Esophagus squamous epithelium (tissue), 5 donors: ENCODE measurements at regions not wholly inside any gene's neighbourhood (a gene's known extent, or its start where the extent isn't known, plus 50 kb on each side); places are given as distances from the start of the nearest gene placed in this dataset.

Experiments
- DNase-seq: peaks from one replicate; lab custom pipeline; 2025; lab: John Stamatoyannopoulos, UW
- H3K27ac ChIP-seq, 4 donors: fragments of 200-600 bp; sonication (generic); one replicate each; pipeline ENCODE4 v1.5.1; 2016 to 2019; ENCODE audit warnings: mild to moderate bottlenecking in 1 of 4
- H3K27me3 ChIP-seq, 4 donors: fragments of 200-600 bp; sonication (generic); 1 replicate in 3 of 4; 2 replicates in 1 of 4; pipeline versions ENCODE4 v1.5.1 to v1.6.0; 2017 to 2021; ENCODE audit warnings: antibody characterized with exemption in 1 of 4
- H3K36me3 ChIP-seq, 3 donors: fragments of 200-600 bp; sonication (generic); one replicate each; pipeline ENCODE4 v1.5.1; 2016 to 2019
- H3K4me1 ChIP-seq, 3 donors: fragments of 200-600 bp; sonication (generic); one replicate each; pipeline ENCODE4 v1.5.1; 2017 to 2019
- H3K4me3 ChIP-seq, 4 donors: fragments of 200-600 bp; sonication (generic); 1 replicate in 3 of 4; 2 replicates in 1 of 4; pipeline ENCODE4 v1.5.1; 2016 to 2019; ENCODE audit warnings: mild to moderate bottlenecking in 2 of 4, moderate library complexity in 1 of 4
- H3K9me3 ChIP-seq, 3 donors: fragments of 200-600 bp; sonication (generic); one replicate each; pipeline ENCODE4 v1.5.1; 2016 to 2019
- CTCF ChIP-seq, 6 experiments: fragments of 450-650 bp in 4 of 6; fragments of 200-600 bp in 2 of 6; sonication (generic) in 2 of 6; IDR thresholded peaks; one replicate each; pipeline ENCODE4 v1.5.1; 2016 to 2019; ENCODE audit warnings: antibody characterized with exemption in 6 of 6, mild to moderate bottlenecking in 4 of 6, moderate library complexity in 4 of 6
- POLR2A ChIP-seq, 4 donors: fragments of 450-650 bp; IDR thresholded peaks; one replicate each; pipeline ENCODE4 v1.6.1; 2017; ENCODE audit warnings: antibody characterized with exemption in 4 of 4, mild to moderate bottlenecking in 4 of 4, moderate library complexity in 3 of 4
- WGBS, 2 donors: methylation state at CpG; one replicate each; pipeline ENCODE4 v1.1.5; 2018; 5-methylcytosine and 5-hydroxymethylcytosine counted together
- intact Hi-C: fragments of 100-400 bp; cut with DNase I; formaldehyde crosslinking; loops from one replicate; pipeline ENCODE4 v1.15.0; 2022
- donor health status: DM: yes; HTN: yes; CAD: no.

- Histone ChIP-seq H3K27ac (no peak overlapping the region), H3K36me3 (no peaks in the 10 kb centered on the region), H3K9me3 (peaks cover 0 to 8% (median 2%) of the 10 kb centered on the region in 3 donors), H3K4me1 (no peaks in the 10 kb centered on the region), H3K27me3 (peaks cover 0 to 45% (median 0%) of the 10 kb centered on the region in 4 donors), H3K4me3 (no peak overlapping the region)
- TF ChIP-seq POLR2A (IDR thresholded peaks at IDR 0.05) = no peak
- no peak for TF ChIP-seq CTCF (IDR thresholded peaks at IDR 0.05)
- DNase-seq = no peak
- WGBS, 2 donors = 65 to 70% methylated on average over 3 to 4 of the region's 4 CpGs
- intact Hi-C loops = no loop called here
Measured at GRCh38 chr22:27087051-27087450, 429.7 kb downstream of the MIAT start.

GRCh38 chr22:27088026-27088425, 430.6 kb downstream of the MIAT start:
- TF ChIP-seq CTCF (IDR thresholded peaks at IDR 0.05) (no peak), POLR2A (IDR thresholded peaks at IDR 0.05) (no peak)
- H3K36me3 ChIP-seq = no peaks in the 10 kb centered on the region
- WGBS, 2 donors = 0% methylated on average over 1 of the region's 1 CpG; no CpG with 5 or more reads in 1 of the 2 donors
- no peak overlapping the region for H3K27ac ChIP-seq
- H3K4me3 ChIP-seq = no peak overlapping the region
- peaks cover 0 to 45% (median 0%) of the 10 kb centered on the region in 4 donors for H3K27me3 ChIP-seq
- intact Hi-C loops = no loop called here
- DNase-seq = no peak
- H3K4me1 ChIP-seq = no peaks in the 10 kb centered on the region
- peaks cover 0 to 8% (median 2%) of the 10 kb centered on the region in 3 donors for H3K9me3 ChIP-seq

DNA sequence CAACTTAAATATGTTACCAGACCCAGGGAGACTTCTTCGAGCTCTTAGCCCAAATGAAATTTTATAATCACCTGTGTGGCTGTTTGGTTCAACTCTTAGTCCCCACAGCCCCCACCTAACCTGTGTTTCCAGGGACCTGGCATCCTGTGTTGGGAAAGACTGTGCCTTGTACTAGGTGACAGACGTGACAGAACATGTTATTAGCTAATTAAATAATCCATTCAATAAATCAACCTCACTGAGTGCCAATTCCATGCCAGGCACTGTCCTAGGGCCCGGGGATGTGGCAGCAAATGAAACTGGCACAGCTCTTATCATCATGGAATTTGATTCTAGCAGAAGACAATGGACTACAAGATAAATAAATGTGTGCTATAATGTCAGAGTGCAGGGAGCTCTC, 431.9 kb downstream of the MIAT start:
- peaks cover 0 to 45% (median 0%) of the 10 kb centered on the region in 4 donors for H3K27me3 ChIP-seq
- H3K27ac ChIP-seq = no peak overlapping the region
- TF ChIP-seq POLR2A (IDR thresholded peaks at IDR 0.05) (no peak), CTCF (IDR thresholded peaks at IDR 0.05) (no peak)
- peaks cover 0 to 3% (median 0%) of the 10 kb centered on the region in 3 donors for H3K4me1 ChIP-seq
- no peak overlapping the region for H3K4me3 ChIP-seq
- H3K9me3 ChIP-seq = peaks cover 0 to 8% (median 2%) of the 10 kb centered on the region in 3 donors
- intact Hi-C loops = no loop called here
- no peak for DNase-seq
- no peaks in the 10 kb centered on the region for H3K36me3 ChIP-seq
- WGBS, 2 donors = 24 to 33% methylated on average over 3 of the region's 3 CpGs

DNA sequence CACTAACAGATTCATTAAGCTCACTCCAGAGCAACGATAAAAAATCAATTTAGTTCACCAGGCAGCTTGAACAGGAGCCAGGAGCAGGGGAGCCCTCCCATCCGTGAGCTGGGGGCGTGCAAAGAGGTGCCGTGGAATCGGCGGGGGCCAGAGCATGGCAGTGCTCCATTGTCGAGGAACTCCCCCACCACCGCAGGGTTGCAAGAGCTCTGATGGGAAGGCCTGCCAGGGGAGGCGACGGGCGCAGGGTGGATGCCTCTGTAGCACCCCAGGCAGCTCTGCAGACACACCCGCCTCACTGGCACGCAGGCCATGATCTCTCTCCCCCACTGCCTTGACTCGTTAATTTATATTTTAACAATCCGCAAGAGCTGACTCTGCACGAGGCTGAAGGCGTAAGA, 433.2 kb downstream of the MIAT start:
- Histone ChIP-seq H3K4me1 (peaks cover 0 to 3% (median 0%) of the 10 kb centered on the region in 3 donors), H3K9me3 (peaks cover 0 to 8% (median 2%) of the 10 kb centered on the region in 3 donors), H3K4me3 (no peak overlapping the region), H3K27me3 (peaks cover 0 to 39% (median 0%) of the 10 kb centered on the region in 4 donors), H3K27ac (no peak overlapping the region), H3K36me3 (no peaks in the 10 kb centered on the region)
- 77 to 82% methylated on average over 5 to 15 of the region's 17 CpGs for WGBS, 2 donors
- DNase-seq = no peak
- intact Hi-C loops = loop anchor here (10.0 kb wide), 1 partner anchor 104 kb away; no protein-coding TSS in a partner anchor
- TF ChIP-seq CTCF (IDR thresholded peaks at IDR 0.05) = no peak
- TF ChIP-seq POLR2A (IDR thresholded peaks at IDR 0.05) = no peak

DNA sequence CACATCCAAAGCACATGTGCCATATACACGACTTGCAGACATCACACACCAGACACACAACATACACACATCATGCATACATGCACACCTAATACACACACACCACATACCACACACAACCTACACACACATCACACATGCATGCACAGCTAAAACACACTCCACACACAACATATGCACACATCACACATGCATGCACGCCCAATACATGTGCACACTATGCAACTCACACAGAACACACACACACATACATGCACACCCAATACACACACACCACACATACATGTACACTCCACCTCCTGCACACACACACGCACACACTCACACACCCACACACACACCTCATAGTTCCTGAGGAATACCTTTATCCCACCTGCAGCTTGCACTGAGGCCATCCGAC, 436.0 kb downstream of the MIAT start:
- Histone ChIP-seq H3K4me3 (no peak overlapping the region), H3K36me3 (no peaks in the 10 kb centered on the region), H3K4me1 (peaks cover 0 to 3% (median 0%) of the 10 kb centered on the region in 3 donors), H3K27ac (no peak overlapping the region), H3K9me3 (peaks cover 0 to 1% (median 0%) of the 10 kb centered on the region in 3 donors), H3K27me3 (peaks cover 0 to 43% (median 0%) of the 10 kb centered on the region in 4 donors)
- DNase-seq = no peak
- intact Hi-C loops = loop anchor here (10.0 kb wide), 1 partner anchor 101 kb away; no protein-coding TSS in a partner anchor
- TF ChIP-seq POLR2A (IDR thresholded peaks at IDR 0.05) = no peak
- TF ChIP-seq CTCF (IDR thresholded peaks at IDR 0.05) = no peak
- 66 to 81% methylated on average over 4 of the region's 4 CpGs for WGBS, 2 donors
